Amygdala (tissue), 56 donors: ENCODE measurements at regions not wholly inside any gene's neighbourhood (a gene's known extent, or its start where the extent isn't known, plus 50 kb on each side); places are given as distances from the start of the nearest gene placed in this dataset.

ENCODE experiments used
- DNase-seq, 56 donors: peaks; one replicate each; lab custom pipeline; 2025; lab: John Stamatoyannopoulos, UW

DNA sequence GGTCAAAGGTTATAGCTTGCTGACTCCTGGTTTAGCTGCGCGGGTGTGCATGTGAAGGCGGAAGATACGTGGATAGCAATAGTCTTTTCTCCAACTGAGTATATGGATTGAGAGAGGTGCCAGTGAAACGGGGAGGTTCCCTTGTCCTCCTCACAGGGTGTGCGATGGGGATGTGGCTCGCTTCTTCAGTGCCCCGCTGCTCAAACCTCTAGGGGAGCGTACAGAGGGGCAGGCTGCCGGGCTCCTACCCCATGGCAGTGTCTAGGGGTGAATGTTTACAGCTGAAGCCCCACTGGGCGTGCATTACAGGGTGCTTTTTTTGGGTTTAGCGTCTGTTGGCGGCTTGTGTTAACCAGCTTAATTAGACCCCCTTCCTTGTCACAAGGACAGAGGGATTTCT, 438.5 kb downstream of the CCSER2 start:
- DNase-seq: no peak

DNA sequence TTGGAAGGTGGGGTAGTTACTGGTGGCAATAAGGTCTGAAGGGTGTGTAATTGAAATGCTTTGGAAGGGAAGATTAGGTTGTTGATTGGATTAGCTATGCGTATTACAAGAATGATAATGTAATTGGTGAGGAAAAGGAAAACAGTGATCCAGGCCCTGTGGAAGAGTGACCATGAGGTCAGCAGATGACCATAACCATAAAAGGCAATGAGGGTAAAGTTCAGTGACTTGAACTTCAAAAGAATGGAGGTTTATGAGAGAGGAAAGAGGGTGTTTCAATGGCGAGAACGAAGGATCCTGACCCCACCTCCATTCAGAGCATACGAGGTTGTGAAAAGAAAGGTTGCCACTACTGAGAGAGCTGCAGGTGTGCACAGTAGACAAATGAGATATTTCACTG, 439.7 kb downstream of the CCSER2 start:
- DNase-seq: no peak

DNA sequence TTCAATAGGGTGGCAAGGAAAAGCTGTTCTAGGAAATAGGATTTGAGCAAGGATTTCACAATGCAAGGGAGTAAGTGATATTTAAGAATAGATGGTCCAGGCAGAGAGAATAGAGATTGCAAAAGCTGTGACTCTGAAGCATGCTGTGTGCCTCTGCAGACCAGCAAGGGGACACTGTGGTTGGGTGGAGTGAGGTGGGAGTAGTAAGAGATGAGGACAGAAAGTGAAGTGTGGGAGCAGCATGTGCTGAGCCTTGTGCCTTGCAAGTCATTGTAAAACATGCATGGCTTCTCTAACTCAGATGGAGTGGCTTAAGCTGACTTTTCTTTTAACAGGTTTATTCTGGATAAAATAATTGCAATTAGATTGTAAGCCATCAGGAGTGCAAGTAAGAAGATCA, 442.4 kb downstream of the CCSER2 start:
- DNase-seq: no peak

DNA sequence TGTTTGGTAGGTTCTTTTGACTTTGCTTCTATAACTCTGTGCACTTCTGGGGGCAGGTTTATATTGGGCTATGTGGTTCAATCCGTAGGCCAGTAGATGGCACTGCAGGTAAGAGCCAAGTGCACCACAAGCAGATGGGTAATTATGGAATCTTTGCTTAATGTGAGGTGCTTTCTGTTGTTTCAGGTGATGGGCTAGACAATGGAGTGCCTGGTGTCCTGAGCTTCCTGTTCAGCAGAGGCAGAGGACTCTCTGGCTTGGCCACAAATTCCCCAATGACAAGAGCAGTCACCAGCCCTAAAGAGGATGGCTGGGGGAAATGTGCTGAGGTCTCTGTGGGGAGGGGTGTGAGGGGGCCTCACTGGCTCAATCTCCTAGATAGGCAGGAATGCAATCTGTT, 455.0 kb downstream of the CCSER2 start:
- peak in 2 of 56 donors; percentile 4 to 27 for DNase-seq

DNA sequence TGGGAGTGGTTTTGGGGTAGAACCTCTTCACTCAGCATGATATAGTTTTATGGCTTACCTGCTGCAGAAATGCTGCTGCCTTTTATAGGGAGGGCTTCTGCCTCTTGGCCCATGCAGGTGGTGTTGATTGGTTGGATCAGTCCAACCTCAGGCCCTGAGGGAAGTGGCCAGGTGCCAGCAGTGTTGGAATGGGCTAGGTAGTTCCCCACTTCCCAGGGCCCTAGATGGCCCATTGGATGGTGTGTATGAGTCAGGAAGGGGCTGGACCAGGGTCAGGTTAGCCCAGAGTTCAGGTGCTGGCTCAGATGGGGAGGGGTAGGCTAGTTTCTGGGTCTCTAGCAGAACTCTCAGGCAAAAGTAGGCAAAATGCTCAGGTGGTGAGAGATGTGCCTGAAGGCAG, 455.5 kb downstream of the CCSER2 start:
- no peak for DNase-seq

DNA sequence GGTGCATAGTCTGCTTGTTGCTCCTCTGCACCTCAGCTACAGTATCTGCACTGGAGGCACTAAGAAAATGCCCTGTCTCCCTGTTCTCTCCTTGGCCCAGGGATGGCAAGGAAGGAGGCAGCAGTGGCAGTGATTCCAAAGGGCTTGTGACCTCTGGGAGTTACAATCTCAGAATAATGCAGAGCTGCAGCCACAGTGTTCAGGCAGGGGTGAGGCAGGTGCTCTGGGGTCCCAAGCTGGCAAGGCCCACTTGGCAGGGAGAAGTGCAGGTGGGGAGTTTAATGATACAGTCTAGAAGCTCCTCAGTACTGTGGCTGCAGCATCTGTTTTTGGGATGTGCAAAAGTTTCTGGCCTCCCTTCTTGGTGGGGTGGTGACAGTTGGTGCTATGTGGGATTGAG, 456.4 kb downstream of the CCSER2 start:
- DNase-seq: no peak

DNA sequence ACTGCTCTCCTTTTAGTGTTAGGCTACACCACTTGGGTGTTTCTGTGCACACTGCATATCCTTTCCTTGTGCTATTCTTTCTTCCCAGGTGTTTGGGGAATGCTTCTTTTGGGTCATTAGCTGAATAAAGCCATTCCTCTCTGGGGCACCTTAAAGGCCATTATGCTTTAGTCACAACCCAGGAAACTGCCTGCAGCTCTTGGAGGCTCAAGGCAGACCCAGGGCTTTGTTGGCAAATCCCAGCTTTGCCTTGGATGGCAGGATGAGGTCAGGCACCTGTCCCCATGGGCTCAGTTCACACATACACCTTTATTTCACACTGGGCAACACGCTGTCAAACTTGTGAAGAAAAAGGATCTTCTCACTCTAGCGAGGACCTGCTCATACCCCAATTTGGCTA, 460.6 kb downstream of the CCSER2 start:
- DNase-seq: no peak

DNA sequence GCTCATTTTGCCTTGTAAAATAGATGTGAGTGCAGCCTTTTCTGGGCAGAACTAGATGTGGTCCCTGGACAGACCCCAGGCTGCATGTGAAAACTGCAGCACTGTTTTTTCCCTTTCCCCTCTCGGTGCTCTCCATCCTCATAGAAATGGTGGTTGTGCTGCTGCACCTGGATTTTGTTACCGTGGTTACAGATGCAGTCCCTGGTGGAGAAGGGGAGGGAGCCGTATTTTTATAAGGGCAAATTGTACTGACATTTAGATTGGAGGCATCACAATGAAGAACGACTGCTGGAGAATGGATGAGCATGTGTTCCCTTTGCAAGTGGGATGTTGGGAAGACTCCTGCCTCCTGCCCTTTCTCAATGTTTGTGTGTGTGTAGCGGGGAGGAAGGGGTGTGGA, 469.9 kb downstream of the CCSER2 start:
- no peak for DNase-seq

DNA sequence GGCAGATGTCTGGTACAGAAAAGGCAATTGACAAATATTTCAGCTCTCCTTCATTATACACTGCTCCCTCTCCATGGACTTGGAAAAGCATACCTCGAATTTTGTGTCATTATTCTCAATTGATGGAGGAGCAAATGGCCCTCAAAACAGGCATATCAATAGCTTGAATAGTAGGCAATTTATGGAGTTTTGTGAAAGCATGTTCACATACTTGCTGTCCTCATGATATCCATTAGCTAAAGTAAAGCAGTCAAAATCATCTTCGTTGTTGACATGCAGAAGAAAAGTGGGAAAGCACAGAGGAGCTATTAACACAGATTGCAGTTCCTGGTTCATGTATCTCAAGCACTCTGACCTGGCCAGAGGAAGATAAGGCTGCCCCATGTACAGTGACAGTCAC, 472.8 kb downstream of the CCSER2 start:
- DNase-seq: no peak

DNA sequence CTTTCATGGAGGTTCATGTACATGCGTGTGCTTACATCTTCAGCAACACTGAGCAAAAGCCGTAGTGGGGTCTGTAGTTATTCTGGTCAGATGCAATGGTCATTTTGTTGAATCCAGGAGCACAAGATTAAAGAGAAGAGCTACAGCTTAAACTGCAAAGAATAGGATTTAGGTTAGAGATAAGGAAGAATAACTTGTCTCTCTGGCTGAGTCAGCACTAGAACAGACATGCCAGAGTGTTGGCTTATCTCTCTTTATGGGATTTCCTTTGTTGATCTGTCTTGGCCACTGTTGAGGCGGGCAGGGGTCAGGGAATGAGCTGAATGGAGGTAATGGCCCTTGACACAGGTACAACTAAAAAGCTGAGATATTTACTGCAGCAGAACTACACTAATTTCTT, 473.5 kb downstream of the CCSER2 start:
- no peak for DNase-seq

DNA sequence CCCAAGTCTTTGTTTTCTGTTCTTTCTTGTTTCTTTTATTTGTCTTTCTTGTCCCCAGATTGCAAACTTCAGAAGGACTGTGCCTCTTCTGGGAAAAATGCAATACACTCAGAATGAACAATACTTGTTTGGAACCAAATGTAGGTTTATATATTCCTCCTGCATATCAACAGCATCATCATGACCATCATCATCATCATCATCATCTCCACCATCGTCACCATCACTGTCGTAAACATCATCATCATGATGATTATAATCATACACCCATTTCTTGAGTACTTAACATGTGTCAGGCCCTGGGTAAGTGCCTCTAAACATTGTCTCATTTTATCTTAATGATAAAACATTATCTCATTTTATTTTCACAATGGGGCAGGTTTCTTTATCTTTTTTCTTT, 476.8 kb downstream of the CCSER2 start:
- DNase-seq: no peak

DNA sequence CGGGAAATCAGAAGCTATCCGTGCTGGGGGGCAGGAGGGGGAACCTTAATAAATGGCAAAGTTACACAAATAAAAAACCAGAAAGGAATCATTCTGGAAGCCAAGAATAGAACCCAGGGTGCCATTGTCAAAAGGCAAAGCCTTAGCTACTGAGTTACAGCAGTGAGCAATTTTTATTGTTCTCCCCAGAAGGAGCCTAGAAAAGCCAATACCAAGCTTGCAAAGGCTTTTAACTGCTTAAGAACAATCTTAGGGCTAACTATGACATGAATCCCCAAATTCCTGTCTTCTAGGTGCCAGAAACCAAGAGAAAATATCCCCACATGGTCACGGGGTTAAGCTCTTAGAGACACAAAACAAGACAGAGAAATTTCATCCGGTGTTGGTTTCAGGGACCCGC, 482.7 kb downstream of the CCSER2 start:
- no peak for DNase-seq

DNA sequence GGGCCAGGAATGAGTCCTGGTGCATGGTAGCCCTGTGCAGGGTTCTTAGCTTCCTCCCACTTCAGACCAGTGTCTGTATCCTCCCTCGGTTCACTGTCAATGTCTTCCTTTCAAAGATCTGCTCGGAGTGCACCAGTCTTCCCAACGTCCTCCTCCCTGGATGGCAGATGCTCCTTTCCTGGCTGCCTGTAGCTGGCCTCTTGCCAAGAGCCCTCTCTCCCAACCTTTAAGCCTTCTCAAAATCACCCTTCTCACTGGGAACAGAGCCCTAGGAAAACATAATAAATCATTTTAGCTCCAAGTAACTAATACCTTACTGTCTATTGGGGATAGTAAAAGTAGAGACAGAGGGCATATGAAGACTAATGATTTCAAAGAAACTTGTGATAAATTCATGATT, 490.6 kb downstream of the CCSER2 start:
- DNase-seq: no peak

DNA sequence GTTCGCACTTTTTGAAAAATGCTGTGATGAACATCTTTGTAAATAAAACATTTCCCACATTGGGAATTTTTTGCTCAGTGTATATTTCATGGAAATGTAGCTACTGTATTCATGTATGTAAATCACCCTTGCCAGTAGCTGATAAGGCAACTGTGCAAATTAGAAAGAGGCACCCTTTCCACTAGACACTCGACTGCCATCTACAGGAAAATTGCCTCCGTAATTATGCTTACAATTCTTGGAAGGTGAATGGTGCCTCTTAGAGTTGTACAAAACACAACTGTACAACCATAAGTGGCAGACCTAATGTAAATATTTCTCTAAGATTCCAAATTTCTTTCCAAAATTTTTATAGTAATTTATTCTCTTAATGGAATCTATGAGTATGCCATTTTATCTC, 491.7 kb downstream of the CCSER2 start:
- no peak for DNase-seq

DNA sequence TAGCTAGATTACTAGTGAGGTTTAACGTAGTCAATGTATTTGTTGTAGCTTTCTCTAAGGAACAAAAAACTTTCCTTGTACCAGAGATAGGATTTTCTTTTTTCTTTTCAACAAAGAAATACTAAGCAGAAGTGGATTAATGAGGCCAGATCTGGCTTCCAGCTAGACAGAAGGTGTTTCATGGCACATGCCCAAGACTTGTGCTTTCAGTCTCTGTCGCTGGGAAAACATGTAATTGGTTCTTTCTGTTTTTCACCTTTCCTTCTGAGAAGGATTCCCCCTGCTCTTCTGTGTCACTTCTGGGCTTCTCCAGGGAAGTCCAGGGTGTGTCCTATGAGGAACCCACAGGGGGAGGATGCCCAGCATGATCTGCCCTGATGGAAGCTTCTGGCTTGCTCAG, 492.2 kb downstream of the CCSER2 start:
- no peak for DNase-seq

DNA sequence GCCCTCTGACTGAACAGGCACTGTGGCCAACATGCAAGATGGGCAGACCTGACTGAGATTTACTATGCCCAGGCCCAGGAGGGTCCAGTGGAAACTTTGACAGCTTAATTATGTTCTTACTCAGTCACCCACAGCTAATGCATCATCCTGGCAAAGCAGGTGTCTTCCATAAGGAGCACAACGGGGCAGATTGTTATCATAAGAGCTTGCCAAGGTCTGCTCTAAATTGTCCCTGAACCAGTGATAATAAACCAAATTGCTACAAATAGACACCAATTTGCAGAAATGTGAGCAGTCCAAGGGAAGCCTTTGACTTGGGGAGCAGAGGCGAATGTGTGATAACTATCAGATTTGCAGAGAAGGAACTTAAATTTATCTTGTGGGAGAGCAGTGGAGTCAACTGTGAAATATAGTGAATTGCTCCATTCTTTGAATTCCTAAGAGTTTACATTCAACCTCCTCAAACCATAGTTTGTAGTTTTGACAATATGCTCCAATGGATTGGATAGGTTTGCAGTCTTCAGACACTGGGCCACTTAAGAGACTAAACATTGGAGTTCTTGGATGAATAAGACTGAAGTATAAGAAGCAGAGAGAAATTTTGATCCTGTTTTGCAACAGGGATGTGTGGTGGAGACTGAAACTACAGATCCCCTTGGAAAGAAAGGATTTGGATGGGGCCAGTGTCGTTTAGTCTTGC, 494.7 kb downstream of the CCSER2 start:
- DNase-seq: no peak

DNA sequence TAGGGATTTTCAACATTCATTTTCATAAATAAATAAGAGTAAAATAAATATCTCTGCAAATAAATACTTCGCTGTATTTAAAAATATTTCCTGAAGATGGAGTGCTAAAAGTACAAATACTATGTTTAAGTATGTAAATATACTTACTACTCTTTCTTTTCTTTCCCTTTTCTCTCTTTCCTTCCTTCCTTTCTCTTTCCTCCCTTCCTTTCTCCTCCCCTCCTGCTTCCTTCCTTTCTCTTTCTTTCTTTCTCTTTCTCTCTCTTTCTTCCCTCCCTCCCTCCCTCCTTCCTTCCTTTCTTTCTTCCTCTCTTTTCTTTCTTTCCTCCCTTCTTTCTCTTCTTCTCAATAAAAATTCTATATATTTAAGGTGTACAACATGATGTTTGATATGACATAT, 496.1 kb downstream of the CCSER2 start:
- no peak for DNase-seq

DNA sequence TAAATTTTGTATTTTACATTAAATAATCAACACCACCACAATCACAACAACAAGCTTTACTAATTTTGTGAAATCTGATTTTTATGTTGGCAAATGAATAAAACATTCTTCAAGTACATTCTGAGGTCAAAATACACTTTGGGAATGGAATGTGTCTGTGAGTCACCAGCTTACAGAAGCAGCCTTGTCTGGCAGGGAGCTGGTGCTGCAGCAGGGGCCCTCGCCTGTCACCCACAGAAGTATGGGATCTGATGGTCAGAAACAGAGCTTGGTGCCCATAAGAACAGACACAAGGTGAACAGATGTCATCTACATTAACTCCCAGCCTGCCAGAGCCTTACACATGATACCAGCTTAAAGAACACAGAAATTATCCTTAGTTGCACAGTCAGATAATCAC, 496.9 kb downstream of the CCSER2 start:
- no peak for DNase-seq

DNA sequence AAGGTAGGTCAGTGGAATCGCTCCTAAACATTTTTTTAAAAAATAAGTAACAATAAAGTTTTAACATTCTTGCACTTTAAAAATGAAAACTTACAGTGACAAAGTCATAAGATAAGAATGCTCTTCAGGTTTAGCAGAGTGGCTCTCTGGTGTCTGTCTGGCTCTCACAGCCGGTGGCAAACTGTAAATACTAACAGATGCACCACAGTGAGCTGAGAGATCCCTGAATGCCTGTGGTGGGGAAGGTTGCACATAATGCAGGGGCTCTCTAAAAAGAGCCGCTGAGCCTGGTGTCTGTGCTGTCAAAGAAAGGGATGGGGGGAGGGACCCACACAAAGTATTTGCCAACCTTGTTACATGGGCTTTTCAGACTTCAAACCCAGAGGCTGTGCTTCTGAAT, 498.3 kb downstream of the CCSER2 start:
- no peak for DNase-seq

DNA sequence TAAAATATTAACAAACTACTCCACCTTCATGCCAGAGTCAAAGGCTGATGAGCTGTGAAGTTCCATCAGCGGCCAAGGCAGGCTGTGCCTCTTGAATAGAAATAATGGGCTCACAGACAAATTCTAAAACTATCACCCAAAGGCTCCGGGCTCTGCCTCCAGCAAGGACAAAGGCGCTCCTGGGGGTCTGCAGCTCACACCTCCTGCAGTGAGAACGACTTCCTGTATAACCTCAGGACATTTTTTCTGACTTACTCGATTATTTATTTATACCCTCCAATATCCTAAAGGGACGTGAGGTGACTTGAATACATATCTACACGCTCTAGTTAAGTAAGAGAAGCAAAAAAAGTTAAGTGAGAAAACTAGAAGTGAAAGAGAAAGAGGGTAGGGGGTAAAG, 500.7 kb downstream of the CCSER2 start:
- no peak for DNase-seq

DNA sequence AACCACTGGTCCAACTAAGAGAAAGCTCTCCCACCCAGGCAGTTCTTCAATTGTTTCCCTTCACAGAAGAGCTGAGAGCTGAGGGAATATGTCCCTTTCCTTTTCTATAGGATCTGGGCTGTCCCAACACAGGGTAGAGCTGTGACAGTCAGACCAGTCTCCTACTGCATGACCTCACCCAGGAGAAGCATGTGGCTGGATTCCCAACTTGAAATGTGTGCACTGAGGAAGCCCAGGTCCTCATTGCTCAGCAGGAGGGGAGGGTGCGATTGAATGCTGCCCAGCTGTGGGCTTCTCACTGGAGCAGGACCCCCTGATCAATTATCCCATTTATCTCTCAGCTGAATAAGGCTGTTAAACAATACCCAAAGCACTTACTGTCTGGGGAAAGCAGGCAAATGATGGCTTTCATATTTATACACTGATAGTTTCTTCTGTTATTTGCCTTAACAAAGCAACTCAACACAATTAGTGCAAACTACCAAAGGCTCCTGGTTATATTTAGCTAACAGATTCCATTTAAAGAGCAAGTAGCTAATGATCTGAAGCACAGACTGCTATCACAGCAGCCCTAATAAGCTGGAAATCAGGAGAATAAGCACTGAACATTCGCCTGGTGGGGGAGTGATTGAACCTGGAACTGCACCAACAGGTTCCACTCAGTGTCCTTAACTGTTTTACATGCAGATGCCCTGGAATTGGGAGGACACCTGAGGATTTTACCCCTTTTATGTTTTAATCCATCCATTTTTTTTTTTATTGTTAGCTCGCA, 508.8 kb downstream of the CCSER2 start:
- no peak for DNase-seq

DNA sequence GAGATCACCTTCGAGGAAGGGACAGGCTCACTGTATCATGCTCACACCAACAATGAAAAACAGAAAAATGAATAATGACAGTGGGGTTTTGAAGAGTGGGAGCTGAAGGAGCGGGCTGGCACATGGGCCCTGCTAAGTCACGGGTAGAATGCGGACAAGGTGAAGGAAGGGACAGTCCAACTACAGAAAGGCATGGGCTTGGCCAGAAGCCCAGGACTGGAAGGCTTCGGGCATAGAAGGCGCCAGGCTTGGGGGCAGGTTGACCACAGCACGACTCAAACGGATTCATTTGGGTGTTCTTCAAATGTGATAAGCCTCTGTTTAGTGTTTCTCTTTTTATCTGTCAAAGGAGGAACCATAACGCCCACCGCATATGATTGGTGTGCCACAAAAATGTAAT, 509.5 kb downstream of the CCSER2 start:
- no peak for DNase-seq

DNA sequence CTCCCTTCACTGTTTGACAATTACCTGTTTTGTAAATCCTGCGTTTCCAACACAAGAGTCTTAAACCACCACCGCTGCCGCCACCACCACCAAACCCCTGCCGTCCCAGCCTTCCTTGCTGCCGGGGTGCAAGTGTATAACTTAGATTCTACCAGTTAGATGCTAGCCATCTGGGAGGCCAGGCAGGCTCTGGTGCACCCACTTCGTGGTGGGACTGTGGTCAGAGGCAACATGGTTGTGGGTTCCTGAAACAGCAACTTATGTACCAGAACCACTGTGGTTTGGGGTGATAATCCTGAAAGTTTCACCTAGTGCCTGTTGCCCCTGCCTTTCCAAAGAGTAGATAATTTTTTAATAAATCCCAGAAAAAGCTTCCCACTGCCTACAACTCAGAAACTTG, 510.5 kb downstream of the CCSER2 start:
- DNase-seq: no peak
